Mesendoderm (in vitro differentiated cells): ENCODE measurements at regions not wholly inside any gene's neighbourhood (a gene's known extent, or its start where the extent isn't known, plus 50 kb on each side); places are given as distances from the start of the nearest gene placed in this dataset.

Experiments
- DNase-seq: peaks from one replicate; pipeline ENCODE4 v3.0.0; 2013
- H2AK5ac ChIP-seq: 2 replicates; pipeline ENCODE4 v1.6.1; 2013; ENCODE audit warnings: low read length, inconsistent platforms
- H2BK120ac ChIP-seq: 2 replicates; pipeline ENCODE4 v1.6.1; 2013; ENCODE audit warnings: low read depth, mild to moderate bottlenecking, low read length, moderate library complexity, mixed read lengths
- H2BK15ac ChIP-seq: replicated peaks from 2 replicates; pipeline ENCODE4 v1.6.1; 2013; ENCODE audit warnings: low read depth, mild to moderate bottlenecking, moderate library complexity
- H2BK5ac ChIP-seq: 2 replicates; pipeline ENCODE4 v1.6.1; 2013; ENCODE audit warnings: low read length, inconsistent platforms
- H3K18ac ChIP-seq: 2 replicates; pipeline ENCODE4 v1.6.1; 2013; ENCODE audit warnings: mild to moderate bottlenecking, low read length, mixed read lengths
- H3K23ac ChIP-seq: one replicate; pipeline ENCODE4 v1.6.1; 2013; ENCODE audit warnings: low read length
- H3K27ac ChIP-seq: 2 replicates; pipeline ENCODE4 v1.5.1; 2013; ENCODE audit warnings: low read depth, mild to moderate bottlenecking, inconsistent platforms, low read length, moderate library complexity
- H3K27me3 ChIP-seq: 2 replicates; pipeline ENCODE4 v1.6.1; 2013; ENCODE audit warnings: low read length, control low read depth, mild to moderate bottlenecking, inconsistent platforms; ENCODE audit not compliant: insufficient read depth, poor library complexity
- H3K36me3 ChIP-seq: 2 replicates; pipeline ENCODE4 v1.6.1; 2013; ENCODE audit warnings: low read length, inconsistent platforms; ENCODE audit not compliant: control insufficient read depth, insufficient read depth
- H3K4ac ChIP-seq: one replicate; pipeline ENCODE4 v1.6.1; 2013; ENCODE audit warnings: low read depth, mild to moderate bottlenecking, low read length, moderate library complexity
- H3K4me1 ChIP-seq: 2 replicates; pipeline ENCODE4 v1.6.1; 2013; ENCODE audit warnings: low read depth, low read length, inconsistent platforms; ENCODE audit not compliant: control insufficient read depth
- H3K4me2 ChIP-seq: 2 replicates; pipeline ENCODE4 v1.6.1; 2013; ENCODE audit warnings: low read length
- H3K4me3 ChIP-seq: 2 replicates; pipeline ENCODE4 v1.5.1; 2013; ENCODE audit warnings: mild to moderate bottlenecking, low read length
- H3K56ac ChIP-seq: one replicate; pipeline ENCODE4 v1.6.1; 2013; ENCODE audit warnings: low read length
- H3K79me1 ChIP-seq: 2 replicates; pipeline ENCODE4 v1.6.1; 2013; ENCODE audit warnings: low read length, inconsistent platforms
- H3K79me2 ChIP-seq: 2 replicates; pipeline ENCODE4 v1.6.1; 2013; ENCODE audit warnings: mild to moderate bottlenecking, low read length; ENCODE audit not compliant: control insufficient read depth, insufficient read depth
- H3K9ac ChIP-seq: 2 replicates; pipeline ENCODE4 v1.6.1; 2013; ENCODE audit warnings: low read length, inconsistent platforms
- H4K5ac ChIP-seq: one replicate; pipeline ENCODE4 v1.6.1; 2013; ENCODE audit warnings: low read length
- H4K8ac ChIP-seq: one replicate; pipeline ENCODE4 v1.6.1; 2013; ENCODE audit warnings: low read depth, mild to moderate bottlenecking, control low read depth, low read length, moderate library complexity
- WGBS: extraction: QIAGEN DNeasy Blood & Tissue Kit; methylation state at CpG from one replicate; pipeline ENCODE4 v1.1.7; 2013; ENCODE audit warnings: low lambda C conversion rate, missing lambda C conversion rate; ENCODE audit not compliant: insufficient coverage; ENCODE audit errors: extremely low coverage; 5-methylcytosine and 5-hydroxymethylcytosine counted together

- no peak overlapping the region for H3K4ac ChIP-seq
- no peaks in the 10 kb centered on the region for H3K36me3 ChIP-seq
- no peak overlapping the region for H3K56ac ChIP-seq
- no peaks in the 10 kb centered on the region for H3K4me1 ChIP-seq
- no peak overlapping the region for H3K4me2 ChIP-seq
- H3K18ac ChIP-seq = no peak overlapping the region
- no peak overlapping the region for H4K8ac ChIP-seq
- no peaks in the 10 kb centered on the region for H3K79me1 ChIP-seq
- no peaks in the 10 kb centered on the region for H3K27me3 ChIP-seq
- 100% methylated on average over 1 of the region's 2 CpGs for WGBS
- no peak overlapping the region for H3K4me3 ChIP-seq
- no peak overlapping the region for H2BK5ac ChIP-seq
- no peak overlapping the region for H2BK120ac ChIP-seq
- H3K79me2 ChIP-seq = no peaks in the 10 kb centered on the region
- H3K9ac ChIP-seq = no peak overlapping the region
- DNase-seq = no peak
- no peak overlapping the region for H3K23ac ChIP-seq
- H2BK15ac ChIP-seq = no peak overlapping the region
- H2AK5ac ChIP-seq = no peak overlapping the region
- no peak overlapping the region for H4K5ac ChIP-seq
- no peak overlapping the region for H3K27ac ChIP-seq
Observed at GRCh38 chr5:90109285-90109684, 300.3 kb downstream of the CETN3 start.

GRCh38 chr5:90099099-90099498 lies 310.5 kb downstream of the CETN3 start:
- Histone ChIP-seq H3K27ac (no peak overlapping the region), H3K56ac (no peak overlapping the region), H4K8ac (no peak overlapping the region), H3K18ac (no peak overlapping the region), H3K4me1 (peaks cover 3% of the 10 kb centered on the region), H3K4me2 (no peak overlapping the region), H2BK15ac (no peak overlapping the region), H3K4me3 (no peak overlapping the region), H3K27me3 (no peaks in the 10 kb centered on the region), H3K79me2 (no peaks in the 10 kb centered on the region), H3K4ac (no peak overlapping the region), H4K5ac (no peak overlapping the region), H2BK5ac (no peak overlapping the region), H2BK120ac (no peak overlapping the region), H3K9ac (no peak overlapping the region), H3K36me3 (no peaks in the 10 kb centered on the region), H3K79me1 (no peaks in the 10 kb centered on the region), H2AK5ac (no peak overlapping the region), H3K23ac (no peak overlapping the region)
- peak; percentile 9 for DNase-seq

GRCh38 chr5:90097082-90097477 lies 312.5 kb downstream of the CETN3 start:
- no peaks in the 10 kb centered on the region for H3K79me2 ChIP-seq
- H3K27me3 ChIP-seq = no peaks in the 10 kb centered on the region
- no peaks in the 10 kb centered on the region for H3K36me3 ChIP-seq
- no peak overlapping the region for H3K4me3 ChIP-seq
- no peak overlapping the region for H3K4ac ChIP-seq
- H4K8ac ChIP-seq = no peak overlapping the region
- no peak overlapping the region for H3K27ac ChIP-seq
- no peak overlapping the region for H3K9ac ChIP-seq
- no peak overlapping the region for H2BK5ac ChIP-seq
- no peak overlapping the region for H3K4me2 ChIP-seq
- H3K79me1 ChIP-seq = no peaks in the 10 kb centered on the region
- H3K4me1 ChIP-seq = peaks cover 3% of the 10 kb centered on the region
- H2BK120ac ChIP-seq = no peak overlapping the region
- H3K23ac ChIP-seq = no peak overlapping the region
- H3K56ac ChIP-seq = no peak overlapping the region
- no peak overlapping the region for H2BK15ac ChIP-seq
- WGBS = no CpG with 5 or more reads among the region's 4 CpGs
- H4K5ac ChIP-seq = no peak overlapping the region
- H3K18ac ChIP-seq = no peak overlapping the region
- no peak overlapping the region for H2AK5ac ChIP-seq
- DNase-seq = peak; percentile 22

GRCh38 chr5:90096415-90097081 lies 313.0 kb downstream of the CETN3 start:
- Histone ChIP-seq H3K4ac (no peak overlapping the region), H4K5ac (no peak overlapping the region), H3K23ac (no peak overlapping the region), H3K27me3 (no peaks in the 10 kb centered on the region), H4K8ac (no peak overlapping the region), H3K36me3 (no peaks in the 10 kb centered on the region), H3K56ac (no peak overlapping the region), H2BK15ac (no peak overlapping the region), H3K27ac (no peak overlapping the region), H2AK5ac (no peak overlapping the region), H3K9ac (no peak overlapping the region), H3K4me1 (peaks cover 3% of the 10 kb centered on the region), H3K79me2 (no peaks in the 10 kb centered on the region), H3K4me3 (no peak overlapping the region), H3K4me2 (no peak overlapping the region), H2BK120ac (no peak overlapping the region), H3K18ac (no peak overlapping the region), H3K79me1 (no peaks in the 10 kb centered on the region), H2BK5ac (no peak overlapping the region)
- DNase-seq = peak; percentile 87
- no CpG with 5 or more reads among the region's 6 CpGs for WGBS

- Histone ChIP-seq H2BK120ac (no peak overlapping the region), H2AK5ac (no peak overlapping the region), H3K56ac (no peak overlapping the region), H3K4ac (no peak overlapping the region), H3K9ac (no peak overlapping the region), H3K79me1 (no peaks in the 10 kb centered on the region), H3K27ac (no peak overlapping the region), H3K4me3 (no peak overlapping the region), H3K23ac (no peak overlapping the region), H3K18ac (no peak overlapping the region), H3K4me2 (no peak overlapping the region), H4K5ac (no peak overlapping the region), H3K27me3 (no peaks in the 10 kb centered on the region), H3K36me3 (no peaks in the 10 kb centered on the region), H3K79me2 (no peaks in the 10 kb centered on the region), H2BK15ac (no peak overlapping the region), H3K4me1 (peaks cover 3% of the 10 kb centered on the region), H2BK5ac (no peak overlapping the region), H4K8ac (no peak overlapping the region)
- no peak for DNase-seq
- no CpG with 5 or more reads among the region's 3 CpGs for WGBS
Observed at GRCh38 chr5:90095292-90096060, 314.1 kb downstream of the CETN3 start.
